ENCODE measurements at regions not wholly inside any gene's neighbourhood (a gene's known extent, or its start where the extent isn't known, plus 50 kb on each side); places are given as distances from the start of the nearest gene placed in this dataset.

DNA sequence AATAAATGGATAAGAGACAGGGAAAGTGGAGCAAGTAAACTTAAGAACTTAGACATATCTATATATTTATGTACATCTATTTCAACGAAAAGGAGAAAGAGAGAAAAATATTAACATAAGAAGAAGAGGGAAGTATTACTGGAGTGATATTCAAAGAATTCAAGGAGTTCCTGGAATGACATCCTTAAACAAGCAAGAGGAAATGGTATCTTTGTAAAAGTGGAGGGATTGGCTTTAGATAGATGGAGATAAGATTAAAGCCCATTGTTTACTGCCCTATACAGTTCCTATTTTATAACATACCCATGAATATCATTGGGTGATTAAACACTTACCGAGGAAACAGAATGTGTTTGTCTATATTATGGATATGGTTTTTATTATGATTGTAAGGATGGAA lies 1036.3 kb downstream of the TTLL7 start:
- TF ChIP-seq, protein P1, sequence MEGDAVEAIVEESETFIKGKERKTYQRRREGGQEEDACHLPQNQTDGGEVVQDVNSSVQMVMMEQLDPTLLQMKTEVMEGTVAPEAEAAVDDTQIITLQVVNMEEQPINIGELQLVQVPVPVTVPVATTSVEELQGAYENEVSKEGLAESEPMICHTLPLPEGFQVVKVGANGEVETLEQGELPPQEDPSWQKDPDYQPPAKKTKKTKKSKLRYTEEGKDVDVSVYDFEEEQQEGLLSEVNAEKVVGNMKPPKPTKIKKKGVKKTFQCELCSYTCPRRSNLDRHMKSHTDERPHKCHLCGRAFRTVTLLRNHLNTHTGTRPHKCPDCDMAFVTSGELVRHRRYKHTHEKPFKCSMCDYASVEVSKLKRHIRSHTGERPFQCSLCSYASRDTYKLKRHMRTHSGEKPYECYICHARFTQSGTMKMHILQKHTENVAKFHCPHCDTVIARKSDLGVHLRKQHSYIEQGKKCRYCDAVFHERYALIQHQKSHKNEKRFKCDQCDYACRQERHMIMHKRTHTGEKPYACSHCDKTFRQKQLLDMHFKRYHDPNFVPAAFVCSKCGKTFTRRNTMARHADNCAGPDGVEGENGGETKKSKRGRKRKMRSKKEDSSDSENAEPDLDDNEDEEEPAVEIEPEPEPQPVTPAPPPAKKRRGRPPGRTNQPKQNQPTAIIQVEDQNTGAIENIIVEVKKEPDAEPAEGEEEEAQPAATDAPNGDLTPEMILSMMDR (IDR thresholded peaks at IDR 0.05): no peak
- TF ChIP-seq POLR2AphosphoS5 (IDR thresholded peaks at IDR 0.05): no peak

All from suprapubic skin (tissue), 3 donors.